HEK293 (cell line): ENCODE measurements at regions not wholly inside any gene's neighbourhood (a gene's known extent, or its start where the extent isn't known, plus 50 kb on each side); places are given as distances from the start of the nearest gene placed in this dataset.

Experiments used
- CTCF ChIP-seq: fragments of 450-650 bp; formaldehyde crosslinking; IDR thresholded peaks from 2 replicates; pipeline ENCODE4 v1.5.1; 2016; ENCODE audit warnings: missing biosample characterization, missing genetic modification characterization
- FEZF1 ChIP-seq: fragments of 450-650 bp; formaldehyde crosslinking; IDR thresholded peaks from 2 replicates; pipeline ENCODE4 v1.5.1; 2016; ENCODE audit warnings: missing biosample characterization, missing genetic modification characterization
- GLI2 ChIP-seq: fragments of 450-650 bp; formaldehyde crosslinking; IDR thresholded peaks from 2 replicates; pipeline ENCODE4; 2017; ENCODE audit warnings: missing biosample characterization, missing genetic modification characterization, low read depth, borderline replicate concordance
- ZBTB17 ChIP-seq: fragments of 450-650 bp; formaldehyde crosslinking; IDR thresholded peaks from 2 replicates; pipeline ENCODE4 v1.5.1; 2016; ENCODE audit warnings: missing biosample characterization, missing genetic modification characterization
- ZNF112 ChIP-seq: fragments of 450-650 bp; formaldehyde crosslinking; IDR thresholded peaks from 2 replicates; pipeline ENCODE4 v1.5.0; 2017; ENCODE audit warnings: missing biosample characterization, missing genetic modification characterization
- ZNF558 ChIP-seq: fragments of 450-650 bp; formaldehyde crosslinking; IDR thresholded peaks from 2 replicates; pipeline ENCODE4 v1.5.1; 2016; ENCODE audit warnings: missing biosample characterization, missing genetic modification characterization

- no peak for TF ChIP-seq FEZF1 (tag by site-specific recombination)
- TF ChIP-seq ZBTB17: no peak
- TF ChIP-seq CTCF (tag by site-specific recombination): no peak
- TF ChIP-seq GLI2 (tag by site-specific recombination): no peak
- no peak for TF ChIP-seq ZNF558 (tag by site-specific recombination)
- no peak for TF ChIP-seq ZNF112 (tag by site-specific recombination)
Observed at GRCh38 chr3:98645039-98645438, 51.6 kb upstream of the CPOX start.
